ENCODE measurements at regions not wholly inside any gene's neighbourhood (a gene's known extent, or its start where the extent isn't known, plus 50 kb on each side); places are given as distances from the start of the nearest gene placed in this dataset.

DNA sequence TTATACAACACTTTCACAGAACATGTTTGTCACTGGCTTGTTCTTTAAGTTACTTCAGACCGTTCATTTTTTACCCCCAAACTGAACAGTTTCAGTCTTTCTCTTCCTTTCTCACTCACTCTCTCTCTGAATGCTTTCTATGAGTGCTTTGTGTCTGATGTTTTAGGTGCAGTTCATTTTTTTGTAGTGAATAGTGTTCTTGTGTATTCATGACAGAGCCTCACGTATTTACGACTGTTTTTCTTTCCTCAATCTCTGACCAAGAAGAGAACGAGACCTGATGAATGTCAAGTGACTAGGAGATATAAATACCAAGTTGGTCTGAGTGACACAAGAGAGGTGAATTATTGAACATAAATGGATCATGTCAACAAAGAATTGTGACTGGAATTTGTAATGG, 1525.0 kb upstream of the MIR17HG start:
- TF ChIP-seq EZH2 (IDR thresholded peaks at IDR 0.05; ENCODE audit: low read length, unreplicated experiment) = no peak
- no peak for TF ChIP-seq EZH2phosphoT487 (IDR thresholded peaks at IDR 0.05; ENCODE audit: borderline replicate concordance, low read length)
- TF ChIP-seq, protein P1, sequence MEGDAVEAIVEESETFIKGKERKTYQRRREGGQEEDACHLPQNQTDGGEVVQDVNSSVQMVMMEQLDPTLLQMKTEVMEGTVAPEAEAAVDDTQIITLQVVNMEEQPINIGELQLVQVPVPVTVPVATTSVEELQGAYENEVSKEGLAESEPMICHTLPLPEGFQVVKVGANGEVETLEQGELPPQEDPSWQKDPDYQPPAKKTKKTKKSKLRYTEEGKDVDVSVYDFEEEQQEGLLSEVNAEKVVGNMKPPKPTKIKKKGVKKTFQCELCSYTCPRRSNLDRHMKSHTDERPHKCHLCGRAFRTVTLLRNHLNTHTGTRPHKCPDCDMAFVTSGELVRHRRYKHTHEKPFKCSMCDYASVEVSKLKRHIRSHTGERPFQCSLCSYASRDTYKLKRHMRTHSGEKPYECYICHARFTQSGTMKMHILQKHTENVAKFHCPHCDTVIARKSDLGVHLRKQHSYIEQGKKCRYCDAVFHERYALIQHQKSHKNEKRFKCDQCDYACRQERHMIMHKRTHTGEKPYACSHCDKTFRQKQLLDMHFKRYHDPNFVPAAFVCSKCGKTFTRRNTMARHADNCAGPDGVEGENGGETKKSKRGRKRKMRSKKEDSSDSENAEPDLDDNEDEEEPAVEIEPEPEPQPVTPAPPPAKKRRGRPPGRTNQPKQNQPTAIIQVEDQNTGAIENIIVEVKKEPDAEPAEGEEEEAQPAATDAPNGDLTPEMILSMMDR (conservative IDR thresholded peaks at IDR 0.05; ENCODE audit: low read depth, low read length) = no peak
- ChIA-PET CTCF (no interaction called here), POLR2A (ENCODE audit: unreplicated experiment) (no interaction called here)
- Histone ChIP-seq H3F3A (ENCODE audit: low read length, unreplicated experiment) (no peaks in the 10 kb centered on the region), H3K36me3 (ENCODE audit: low read depth, low read length) (no peaks in the 10 kb centered on the region), H3K4me1 (ENCODE audit: insufficient read depth, low read length) (no peaks in the 10 kb centered on the region), H3K27me3 (ENCODE audit: low read length) (no peaks in the 10 kb centered on the region), H4K20me1 (ENCODE audit: low read length) (no peaks in the 10 kb centered on the region), H3K9me3 (ENCODE audit: low read length) (no peaks in the 10 kb centered on the region), H3K9ac (ENCODE audit: low read length) (no peak overlapping the region), H3K4me3 (ENCODE audit: low read length) (no peak overlapping the region), H3K79me2 (ENCODE audit: low read length) (no peaks in the 10 kb centered on the region), H2AFZ (ENCODE audit: low read length) (0 out of 2 replicates have a peak overlapping the region, but pooled peaks have one; percentile 9), H3K9me2 (replicated peaks; ENCODE audit: low read length) (no peaks in the 10 kb centered on the region), H3K4me2 (ENCODE audit: low read length) (no peak overlapping the region), H3K27ac (ENCODE audit: low read length) (no peak overlapping the region)
- intact Hi-C loops (cut with micrococcal nuclease) = no loop called here
- no TSS peak for BruUV-seq (replicated peaks)
- ATAC-seq (no peak), DNase-seq (no peak)

DNA sequence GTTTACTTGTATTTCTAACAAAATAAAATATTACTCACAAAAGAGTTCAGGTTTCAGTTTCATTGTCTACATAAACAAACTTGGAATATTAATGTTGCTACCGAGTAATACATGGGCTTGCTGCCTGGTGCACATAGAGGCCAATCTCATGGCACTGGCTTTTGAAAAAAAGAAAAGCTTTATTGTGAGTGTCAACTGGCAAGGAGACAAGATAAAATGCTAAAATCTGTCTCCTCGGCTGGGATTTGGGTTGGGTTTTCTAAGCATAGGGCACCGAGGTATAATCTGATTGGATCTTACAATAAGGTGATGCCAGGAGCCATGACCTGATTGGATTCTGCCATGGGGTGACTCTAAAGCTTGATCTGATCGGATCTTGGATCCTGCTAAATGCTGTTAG, 1519.9 kb upstream of the MIR17HG start:
- BruUV-seq (replicated peaks) = no TSS peak
- no peaks in the 10 kb centered on the region for H3F3A ChIP-seq (ENCODE audit: low read length, unreplicated experiment)
- no peak overlapping the region; the same call in 1 of the 2 replicates for H2AFZ ChIP-seq (ENCODE audit: low read length)
- peak overlapping the region; percentile 10; the same call in 1 of the 2 replicates for H3K4me2 ChIP-seq (ENCODE audit: low read length)
- TF ChIP-seq, protein P1 (conservative IDR thresholded peaks at IDR 0.05; ENCODE audit: low read depth, low read length) = no peak
- TF ChIP-seq EZH2 (IDR thresholded peaks at IDR 0.05; ENCODE audit: low read length, unreplicated experiment) (no peak), EZH2phosphoT487 (IDR thresholded peaks at IDR 0.05; ENCODE audit: borderline replicate concordance, low read length) (no peak)
- no peak overlapping the region for H3K27ac ChIP-seq (ENCODE audit: low read length)
- H4K20me1 ChIP-seq (ENCODE audit: low read length) = no peaks in the 10 kb centered on the region
- no peak overlapping the region for H3K4me3 ChIP-seq (ENCODE audit: low read length)
- H3K9me2 ChIP-seq (replicated peaks; ENCODE audit: low read length) = no peaks in the 10 kb centered on the region
- no peaks in the 10 kb centered on the region for H3K9me3 ChIP-seq (ENCODE audit: low read length)
- H3K79me2 ChIP-seq (ENCODE audit: low read length) = no peaks in the 10 kb centered on the region
- ChIA-PET CTCF (no interaction called here), POLR2A (ENCODE audit: unreplicated experiment) (no interaction called here)
- H3K9ac ChIP-seq (ENCODE audit: low read length) = no peak overlapping the region
- intact Hi-C loops (cut with micrococcal nuclease) = no loop called here
- no peaks in the 10 kb centered on the region for H3K27me3 ChIP-seq (ENCODE audit: low read length)
- DNase-seq (no peak), ATAC-seq (no peak)
- no peaks in the 10 kb centered on the region for H3K4me1 ChIP-seq (ENCODE audit: insufficient read depth, low read length)
- H3K36me3 ChIP-seq (ENCODE audit: low read depth, low read length) = no peaks in the 10 kb centered on the region

DNA sequence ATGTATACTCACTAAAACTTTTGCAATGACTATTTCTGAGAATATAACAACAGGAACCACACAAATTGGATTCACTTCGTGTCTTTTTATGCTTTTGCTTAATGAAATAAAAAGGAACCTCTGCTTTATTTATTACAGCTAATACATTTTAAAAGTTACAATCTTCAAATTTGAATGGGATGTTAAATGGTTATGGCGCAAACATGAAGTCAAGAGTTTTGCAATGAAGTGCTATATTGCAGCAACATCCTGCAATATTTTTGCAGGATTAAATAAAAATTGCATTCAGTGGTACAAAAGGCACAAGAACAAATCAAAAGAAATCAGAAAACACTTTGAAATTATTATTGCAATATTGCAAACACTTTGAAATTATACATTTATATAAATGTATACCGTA, 1519.0 kb upstream of the MIR17HG start:
- no peaks in the 10 kb centered on the region for H4K20me1 ChIP-seq (ENCODE audit: low read length)
- no peaks in the 10 kb centered on the region for H3K79me2 ChIP-seq (ENCODE audit: low read length)
- H3K9me2 ChIP-seq (replicated peaks; ENCODE audit: low read length) = no peaks in the 10 kb centered on the region
- no peak overlapping the region for H3K4me2 ChIP-seq (ENCODE audit: low read length)
- no peak overlapping the region for H3K4me3 ChIP-seq (ENCODE audit: low read length)
- intact Hi-C loops (cut with micrococcal nuclease) = no loop called here
- H3K27me3 ChIP-seq (ENCODE audit: low read length) = no peaks in the 10 kb centered on the region
- ChIA-PET CTCF (no interaction called here), POLR2A (ENCODE audit: unreplicated experiment) (no interaction called here)
- ATAC-seq (no peak), DNase-seq (no peak)
- no peaks in the 10 kb centered on the region for H3K4me1 ChIP-seq (ENCODE audit: insufficient read depth, low read length)
- no peaks in the 10 kb centered on the region for H3F3A ChIP-seq (ENCODE audit: low read length, unreplicated experiment)
- no peak overlapping the region for H3K27ac ChIP-seq (ENCODE audit: low read length)
- H3K9ac ChIP-seq (ENCODE audit: low read length) = no peak overlapping the region
- TF ChIP-seq EZH2phosphoT487 (IDR thresholded peaks at IDR 0.05; ENCODE audit: borderline replicate concordance, low read length) (no peak), EZH2 (IDR thresholded peaks at IDR 0.05; ENCODE audit: low read length, unreplicated experiment) (no peak)
- TF ChIP-seq, protein P1 (conservative IDR thresholded peaks at IDR 0.05; ENCODE audit: low read depth, low read length) = no peak
- H2AFZ ChIP-seq (ENCODE audit: low read length) = no peak overlapping the region
- no peaks in the 10 kb centered on the region for H3K9me3 ChIP-seq (ENCODE audit: low read length)
- BruUV-seq (replicated peaks) = no TSS peak
- H3K36me3 ChIP-seq (ENCODE audit: low read depth, low read length) = no peaks in the 10 kb centered on the region
